ENCODE measurements at regions not wholly inside any gene's neighbourhood (a gene's known extent, or its start where the extent isn't known, plus 50 kb on each side); places are given as distances from the start of the nearest gene placed in this dataset.
"Not testable (repeated sequence)": the region's sequence is repeated elsewhere in the genome, so short reads cannot be mapped to it uniquely, and the experiment has no call there.

DNA sequence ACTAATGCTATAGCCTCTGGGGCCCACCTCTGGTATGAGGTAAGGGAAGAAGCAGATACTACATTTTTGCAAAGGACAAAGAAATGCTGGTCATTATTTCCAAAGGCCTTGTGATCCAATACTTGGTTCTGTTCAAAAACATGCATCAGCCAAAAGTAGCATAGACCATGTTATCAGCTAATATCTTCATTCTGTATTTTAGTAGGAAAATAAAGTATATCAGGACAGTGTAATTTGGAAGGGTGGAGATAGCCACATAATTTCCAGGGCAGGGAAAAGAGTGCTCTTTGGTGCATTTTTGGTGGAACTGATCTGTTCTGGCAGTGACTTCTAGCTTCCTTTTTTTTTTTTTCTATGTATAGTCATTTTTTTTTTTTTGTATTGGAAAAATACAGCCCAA is 258.0 kb upstream of the SOX4 start:
- no peak for DNase-seq

DNA sequence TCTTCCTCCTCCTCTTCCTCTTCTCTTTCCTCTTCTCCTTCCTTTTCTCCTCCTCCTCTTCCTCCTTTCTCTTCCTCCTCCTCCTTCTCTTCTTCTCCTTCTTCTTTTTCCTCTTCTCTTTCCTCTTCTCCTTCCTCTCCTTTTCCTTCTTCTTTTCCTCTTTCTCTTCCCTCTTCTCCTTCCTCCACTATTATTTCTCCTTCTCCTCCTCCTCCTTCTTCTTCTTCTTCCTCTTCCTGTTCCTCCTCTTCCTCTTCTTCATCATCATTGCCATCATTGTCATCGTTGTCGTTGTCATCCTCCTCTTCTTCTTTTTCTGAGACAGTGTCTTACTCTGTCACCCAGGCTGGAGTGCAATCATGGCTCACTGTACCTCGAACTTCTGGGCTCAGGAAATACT is 256.3 kb upstream of the SOX4 start:
- no peak for DNase-seq

DNA sequence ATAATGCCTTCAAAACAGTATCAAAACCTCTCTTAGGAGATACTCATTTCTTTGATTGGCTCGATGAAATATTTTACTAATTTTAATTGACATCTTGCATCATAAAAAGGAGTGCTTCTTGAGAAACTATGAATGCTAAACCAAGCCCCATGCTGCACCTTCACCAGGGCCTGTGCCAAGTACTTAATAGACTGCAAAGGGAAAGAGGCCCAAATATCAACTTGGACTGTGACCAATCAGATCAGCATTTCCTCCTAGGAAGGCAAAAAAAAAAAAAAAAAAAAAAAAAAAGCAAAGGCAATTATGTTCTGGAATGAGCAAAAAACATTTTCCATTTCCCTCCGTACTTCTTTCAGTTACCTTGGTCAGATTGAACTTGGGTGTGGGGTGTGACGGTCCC is 253.0 kb upstream of the SOX4 start:
- no peak for DNase-seq

DNA sequence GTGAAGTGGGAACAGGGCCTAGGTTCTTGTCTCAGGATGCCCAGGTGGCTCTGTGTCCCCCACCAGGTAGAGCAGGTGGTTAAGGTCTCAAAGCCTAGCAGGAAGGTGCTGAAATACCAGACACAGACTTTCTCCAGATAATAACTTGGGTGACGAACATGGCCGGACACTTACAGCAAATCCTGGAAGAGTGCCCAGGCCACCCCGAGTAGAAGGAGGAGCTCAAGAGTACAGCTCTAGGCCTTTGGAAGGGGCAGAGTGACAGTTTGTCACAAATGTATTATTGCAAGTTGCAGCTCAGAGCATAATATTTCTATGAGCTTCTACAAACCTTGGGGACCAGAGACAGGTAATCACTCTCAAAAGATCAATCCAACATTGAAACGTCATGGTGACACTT is 251.6 kb upstream of the SOX4 start:
- no peak for DNase-seq

DNA sequence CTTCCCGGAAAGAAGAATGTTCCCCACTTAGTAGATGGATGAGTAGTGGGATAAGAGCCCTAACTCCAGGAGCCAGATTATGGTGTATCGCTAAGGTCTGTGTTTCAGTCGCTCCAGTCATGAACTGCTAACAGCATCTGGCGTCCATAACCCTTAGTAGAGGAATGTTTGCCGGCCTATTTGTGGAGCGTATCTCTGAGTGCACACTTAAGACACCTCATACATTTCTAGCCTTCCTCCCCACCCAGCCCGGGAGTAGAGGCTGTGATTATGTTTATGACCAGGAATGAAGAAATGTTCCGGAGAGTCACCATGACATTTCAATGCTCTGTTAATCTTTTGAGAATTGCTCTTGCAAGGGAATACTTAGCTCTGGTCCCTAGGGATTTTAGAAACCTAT is 251.1 kb upstream of the SOX4 start:
- no peak for DNase-seq

DNA sequence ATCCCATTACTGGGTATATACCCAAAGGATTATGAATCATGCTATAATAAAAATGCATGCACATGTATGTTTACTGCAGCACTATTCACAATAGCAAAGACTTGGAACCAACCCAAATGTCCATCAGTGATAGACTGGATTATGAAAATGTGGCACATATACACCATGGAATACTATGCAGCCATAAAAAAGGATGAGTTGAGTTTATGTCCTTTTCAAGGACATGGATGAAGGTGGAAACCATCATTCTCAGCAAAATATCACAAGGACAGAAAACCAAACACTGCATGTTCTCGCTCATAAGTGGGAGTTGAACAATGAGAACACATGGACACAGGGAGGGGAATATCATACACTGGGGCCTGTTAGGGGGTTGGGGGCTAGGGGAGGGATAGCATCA is 247.8 kb upstream of the SOX4 start:
- not testable (repeated sequence) for DNase-seq

DNA sequence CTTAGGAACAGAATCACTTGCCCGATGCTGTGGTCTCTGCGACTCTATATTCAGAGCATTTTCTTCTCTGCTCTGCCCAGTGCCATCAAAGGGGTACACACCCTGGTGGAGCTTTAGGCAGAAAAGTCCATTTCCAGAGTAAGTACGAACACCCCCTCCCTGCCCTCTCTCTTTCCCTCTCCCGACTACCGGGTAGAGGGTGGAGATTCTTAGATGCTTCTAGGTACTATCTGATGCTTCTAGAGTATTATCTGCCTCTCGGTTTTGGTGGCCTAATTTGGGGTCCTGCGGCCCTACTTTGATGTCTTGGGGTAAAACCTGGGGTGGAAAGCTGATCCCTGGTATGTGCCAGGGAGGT is 245.4 kb upstream of the SOX4 start:
- DNase-seq, result no peak

DNA sequence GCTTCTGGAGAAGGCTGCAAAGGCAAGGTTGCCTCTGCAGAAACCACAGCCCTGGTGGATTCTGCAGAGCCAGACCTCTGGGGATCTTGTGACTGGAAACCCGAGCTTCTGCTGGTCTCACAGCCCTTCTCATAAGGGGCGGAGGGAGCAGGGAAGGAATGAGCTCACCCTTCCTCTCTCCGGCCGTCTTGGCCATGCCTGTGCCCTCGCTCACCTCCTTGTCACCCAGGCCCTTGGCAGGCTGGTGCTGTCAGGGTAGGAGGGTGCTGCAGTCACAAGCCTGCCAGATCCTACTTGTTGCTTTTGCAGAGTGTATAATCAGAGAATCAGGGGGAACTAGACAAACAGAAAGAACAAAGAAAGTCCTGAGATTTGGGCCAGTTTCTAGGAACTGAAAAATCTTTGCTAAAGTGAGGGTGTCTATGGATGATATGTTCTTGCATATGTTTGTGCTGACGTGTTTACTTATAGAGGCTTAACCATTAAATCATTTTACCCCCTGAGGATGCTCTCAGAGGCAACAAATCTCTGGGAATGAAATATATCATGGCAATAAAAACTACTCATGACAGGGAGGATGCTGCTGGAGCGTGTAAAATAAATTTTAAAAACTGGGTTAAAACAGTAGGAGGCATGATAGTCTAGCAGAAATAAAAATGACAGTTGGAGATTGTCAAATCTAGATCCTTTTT is 244.9 kb upstream of the SOX4 start:
- peak; percentile 29 for DNase-seq

DNA sequence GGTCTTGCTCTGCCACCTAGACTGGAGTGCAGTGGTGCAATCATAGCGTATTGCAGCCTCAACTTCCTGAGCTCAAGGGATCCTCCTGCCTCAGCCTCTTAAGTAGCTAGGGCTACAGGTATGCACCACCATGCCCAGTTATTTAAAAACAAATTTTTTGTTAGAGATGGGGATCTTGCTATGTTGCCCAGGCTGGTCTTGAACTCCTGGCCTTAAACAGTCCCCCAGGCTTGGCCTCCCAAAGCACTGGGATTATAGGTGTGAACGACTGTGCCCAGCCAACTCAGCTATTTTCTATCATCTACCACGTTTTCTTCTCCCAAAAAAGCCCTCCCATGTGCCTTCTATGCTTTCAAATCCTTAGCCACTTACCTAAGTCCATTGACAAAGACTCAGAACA is 243.7 kb upstream of the SOX4 start:
- DNase-seq, result no peak

DNA sequence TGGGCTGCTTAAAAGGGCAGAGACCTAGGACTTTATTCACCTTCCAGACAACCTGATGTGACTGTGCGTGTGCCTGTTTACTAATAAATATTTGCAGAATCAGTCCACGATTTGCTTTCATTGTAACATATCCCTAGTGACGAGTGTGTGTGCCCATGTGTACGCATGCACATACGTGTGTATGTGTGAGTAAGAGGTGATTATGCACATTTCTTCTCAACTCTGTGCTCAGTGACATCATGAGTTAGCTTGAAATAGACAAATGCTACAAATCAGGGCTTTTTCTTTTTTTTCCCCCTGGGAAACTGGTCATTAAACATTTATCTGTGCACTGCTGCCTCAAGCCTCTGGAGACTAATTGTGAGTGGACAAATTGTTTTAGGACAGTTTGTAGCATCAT is 242.6 kb upstream of the SOX4 start:
- DNase-seq, result no peak

DNA sequence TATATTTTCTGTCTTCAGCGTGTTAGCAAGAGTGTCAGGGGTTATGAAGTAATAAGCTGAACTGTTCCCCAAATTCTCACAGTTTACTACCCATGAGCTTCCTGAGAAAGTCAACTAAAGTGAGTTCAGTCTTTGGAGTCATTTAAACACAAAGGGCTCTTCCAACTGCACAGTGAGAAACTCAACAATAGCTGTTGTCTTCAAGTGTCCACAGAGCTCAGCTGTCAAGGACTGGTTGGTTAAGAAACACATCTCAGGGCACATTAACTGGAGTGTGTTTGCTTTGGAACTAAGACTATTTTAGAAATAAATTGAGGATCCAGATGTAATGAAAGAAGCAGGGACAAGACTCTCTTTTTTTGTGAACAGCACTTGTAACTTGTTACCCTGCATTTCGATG is 241.4 kb upstream of the SOX4 start:
- no peak for DNase-seq

DNA sequence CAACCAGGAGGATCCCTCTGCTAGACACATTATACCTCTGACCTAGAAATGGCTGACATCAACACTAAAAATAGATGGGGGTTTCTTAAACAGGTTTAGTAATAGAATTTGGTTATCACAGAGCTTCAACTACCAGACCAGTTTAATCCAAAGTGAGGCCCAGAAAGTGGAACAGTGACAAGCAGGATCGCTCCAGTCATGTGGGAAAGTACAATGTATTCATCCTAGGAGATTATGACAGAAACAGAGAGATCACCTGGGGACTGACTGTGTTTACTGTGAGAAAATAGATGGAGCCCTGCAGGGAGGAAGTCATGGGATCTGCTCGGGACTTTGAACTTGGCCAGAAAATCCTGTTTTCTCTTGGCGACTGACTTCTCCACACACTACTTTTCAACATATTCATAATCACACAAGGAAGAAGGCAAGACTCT is 238.7 kb upstream of the SOX4 start:
- DNase-seq, result no peak

DNA sequence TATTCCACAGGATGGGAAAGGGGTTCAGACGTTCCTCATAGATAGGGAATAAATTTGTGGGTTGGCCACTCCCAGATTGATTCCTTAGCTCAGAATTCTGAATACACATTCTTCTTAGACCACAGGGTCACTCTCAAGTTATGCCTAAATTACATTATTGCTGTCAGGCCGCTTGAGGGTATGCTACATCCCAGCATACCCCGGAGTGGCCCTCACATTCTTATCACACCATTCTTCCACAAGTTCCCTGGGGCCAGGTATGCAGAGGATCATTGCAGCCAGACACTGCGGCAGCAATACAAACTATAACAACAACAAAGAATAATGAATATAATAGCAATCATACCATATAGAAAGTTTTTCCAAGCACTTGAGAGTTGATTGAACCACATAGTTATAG is 237.9 kb upstream of the SOX4 start:
- no peak for DNase-seq

DNA sequence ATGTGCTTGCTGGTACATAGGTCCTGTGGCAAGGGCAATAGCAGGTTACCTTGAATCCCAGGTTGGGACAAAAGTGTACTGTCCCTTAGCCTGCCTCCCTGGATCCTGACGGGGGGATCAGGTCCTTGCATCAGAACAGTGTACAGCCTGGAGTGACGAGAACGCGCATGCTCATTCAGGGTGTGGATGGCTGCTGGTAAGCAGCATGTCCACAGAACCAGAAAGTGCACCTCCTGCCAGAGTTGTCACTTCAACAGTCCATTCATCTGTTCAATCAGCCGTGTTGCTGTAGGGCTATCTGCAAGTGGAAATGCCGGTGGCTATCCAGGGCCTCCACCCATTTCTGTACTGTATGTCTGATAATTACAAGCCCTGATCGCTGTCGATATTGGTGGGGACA is 236.3 kb upstream of the SOX4 start:
- no peak for DNase-seq

DNA sequence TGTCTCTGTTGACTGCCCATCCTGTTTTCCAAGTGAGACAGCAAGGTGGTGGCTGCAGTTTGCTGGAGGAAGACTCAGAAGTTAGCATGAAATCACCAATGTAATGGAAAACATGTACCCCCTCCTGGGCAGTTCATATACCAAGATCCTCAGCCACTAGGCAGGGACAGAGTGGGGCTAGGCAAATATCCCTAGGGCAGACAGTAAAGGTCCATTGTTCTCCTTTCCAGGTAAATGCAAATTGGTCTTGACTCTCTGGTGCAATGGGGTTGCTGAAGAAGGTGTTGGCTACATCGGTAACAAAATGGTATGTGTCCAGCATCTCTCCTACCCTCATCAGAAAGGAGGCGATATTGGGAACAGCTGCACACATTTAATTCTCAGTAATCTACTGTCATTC is 233.6 kb upstream of the SOX4 start:
- DNase-seq, result no peak

DNA sequence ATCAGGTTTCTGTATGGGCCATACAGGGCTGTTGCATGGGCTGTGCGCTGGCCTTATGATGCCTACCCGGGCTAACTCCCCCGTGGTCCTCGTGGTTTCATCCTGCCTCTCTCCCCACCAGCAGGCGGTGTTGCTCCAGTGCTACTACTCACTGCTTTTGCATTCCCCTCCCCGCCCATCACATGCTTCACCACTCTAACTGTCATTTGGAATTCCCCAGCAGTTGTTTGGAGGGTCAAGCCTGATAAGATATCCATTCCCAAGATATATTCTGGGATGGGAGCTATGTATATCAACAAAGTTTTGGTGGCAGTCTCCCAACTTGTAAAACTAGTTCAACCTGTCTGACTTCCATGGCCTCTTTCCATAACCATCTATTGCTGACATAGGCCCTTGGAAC is 233.2 kb upstream of the SOX4 start:
- DNase-seq, result no peak

DNA sequence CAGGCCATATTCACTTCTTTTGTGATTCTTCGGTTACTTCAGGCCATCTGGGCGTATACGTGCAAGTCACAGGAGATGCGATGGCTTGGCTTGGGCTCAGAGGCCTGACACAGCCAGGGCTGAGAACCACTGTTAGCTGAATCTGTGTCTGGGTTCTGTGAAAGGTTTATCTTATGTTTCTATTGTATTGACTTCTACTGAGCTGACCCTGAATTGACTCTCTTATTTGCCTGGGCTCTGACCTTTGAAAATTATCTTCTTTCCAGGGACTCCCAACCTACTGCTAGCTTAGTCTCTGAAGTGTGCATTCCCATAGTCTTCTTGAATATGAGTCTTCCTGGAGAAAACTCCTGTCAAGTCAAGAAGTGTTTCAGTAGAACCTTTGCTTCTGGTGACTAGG is 226.4 kb upstream of the SOX4 start:
- DNase-seq, result no peak

DNA sequence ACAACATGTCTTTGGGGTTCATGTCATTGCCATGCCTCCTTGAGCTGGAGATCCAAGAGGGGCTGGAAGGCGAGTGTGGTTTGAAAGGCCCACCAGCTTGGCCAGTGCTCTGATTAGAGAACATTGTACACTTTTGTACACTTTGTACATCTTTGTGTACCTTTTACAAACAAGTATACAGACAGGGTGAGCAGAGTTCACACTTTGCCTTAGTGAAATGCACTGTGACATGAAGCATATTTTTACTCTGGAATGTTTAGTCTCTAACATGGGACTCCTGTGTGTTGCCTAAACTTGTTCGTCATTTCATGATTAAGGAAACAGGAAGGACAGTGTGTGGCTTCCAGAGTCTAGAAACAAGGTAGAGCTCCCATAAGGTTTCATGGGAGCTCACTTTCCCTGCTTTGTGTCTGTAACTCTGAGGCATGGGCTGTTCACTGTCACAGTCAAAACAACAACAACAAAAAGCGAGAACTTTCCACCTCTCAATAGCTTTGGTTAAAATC is 225.8 kb upstream of the SOX4 start:
- DNase-seq, result no peak

DNA sequence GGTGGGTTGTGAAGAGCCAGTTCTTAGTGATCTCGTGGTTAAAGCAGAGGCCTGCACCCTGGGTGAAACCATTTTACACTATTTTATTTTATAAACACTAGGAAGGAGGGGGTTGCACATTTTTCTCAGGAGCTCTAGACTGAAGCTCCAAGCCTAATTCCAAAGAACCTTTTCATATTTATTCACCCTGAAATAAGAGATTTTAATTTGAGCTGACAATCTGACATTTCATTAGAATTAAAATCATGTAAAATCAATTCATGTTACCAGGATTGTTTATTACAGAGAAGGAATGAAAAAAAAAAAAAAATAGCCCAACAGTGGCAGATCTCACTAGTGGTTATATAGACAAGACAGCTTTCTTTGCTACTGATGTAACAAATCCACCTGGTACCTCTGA is 222.5 kb upstream of the SOX4 start:
- DNase-seq, result no peak

DNA sequence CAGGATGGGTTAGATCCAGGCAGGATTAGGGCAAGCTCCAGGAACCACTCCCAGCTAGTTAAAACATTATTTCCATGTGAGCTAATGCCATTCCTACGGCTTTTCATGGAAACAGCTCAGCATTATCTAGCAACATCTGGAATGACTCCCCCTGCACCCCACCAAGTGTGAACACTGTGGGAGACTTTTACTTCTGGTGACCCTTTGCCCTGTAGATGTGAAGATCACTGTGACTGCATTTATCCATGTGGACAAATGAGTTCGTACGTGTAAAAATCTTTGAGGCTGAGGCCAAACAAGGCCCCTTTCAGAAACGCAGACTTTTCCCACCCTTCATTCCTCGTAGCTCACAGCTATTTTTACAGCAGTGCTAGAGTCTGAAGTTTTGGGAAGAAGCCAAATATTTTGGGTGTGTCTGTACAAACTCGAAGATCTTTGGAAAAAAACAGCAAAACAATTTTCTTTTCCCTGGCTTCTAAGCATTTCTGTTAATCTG is 221.8 kb upstream of the SOX4 start:
- DNase-seq, result no peak

DNA sequence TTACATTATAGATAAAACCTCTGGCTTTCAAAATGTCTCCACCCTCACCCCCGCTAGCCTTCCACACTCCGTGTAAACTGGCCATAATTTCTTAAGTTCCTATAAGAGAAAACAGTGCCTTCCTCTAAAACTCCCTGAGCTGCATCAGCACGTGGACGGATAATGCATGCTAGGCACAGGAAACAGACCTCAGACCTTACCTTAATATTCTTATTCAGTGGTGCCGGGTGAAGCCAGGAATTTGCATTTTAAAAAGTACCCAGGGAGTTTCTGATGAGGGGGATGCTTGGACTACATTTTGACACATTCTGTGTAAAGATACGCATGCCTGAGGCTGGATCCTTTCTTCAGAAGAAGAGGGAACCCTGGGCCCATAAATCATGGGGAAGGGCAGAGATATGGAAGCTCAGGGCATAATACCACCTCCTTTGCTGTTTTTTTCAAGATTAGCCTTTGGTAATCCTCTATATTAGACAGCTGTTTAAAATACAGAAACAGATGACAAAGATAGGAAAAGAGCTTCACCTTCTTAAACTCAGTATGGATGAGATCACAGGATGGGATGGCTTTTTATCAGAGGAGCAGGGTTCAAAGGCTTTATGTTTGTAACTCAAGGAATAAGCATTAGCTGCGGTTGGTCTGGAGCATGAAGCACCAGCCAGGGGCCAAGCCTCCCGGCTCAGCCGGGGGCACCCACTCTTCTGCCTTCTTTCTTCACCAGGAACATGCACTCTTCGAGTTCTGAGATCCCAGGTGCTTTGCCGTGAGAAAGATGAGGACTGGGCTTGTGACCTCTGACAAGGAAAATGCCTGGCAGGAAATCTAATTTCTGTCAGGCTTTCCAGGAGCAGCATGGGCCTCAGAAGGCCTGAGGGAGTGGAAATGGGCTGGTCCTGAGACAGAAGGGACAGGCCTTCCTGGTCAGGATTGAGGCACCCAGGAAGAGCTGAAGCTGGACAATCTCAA is 218.1 kb upstream of the SOX4 start:
- no peak for DNase-seq

DNA sequence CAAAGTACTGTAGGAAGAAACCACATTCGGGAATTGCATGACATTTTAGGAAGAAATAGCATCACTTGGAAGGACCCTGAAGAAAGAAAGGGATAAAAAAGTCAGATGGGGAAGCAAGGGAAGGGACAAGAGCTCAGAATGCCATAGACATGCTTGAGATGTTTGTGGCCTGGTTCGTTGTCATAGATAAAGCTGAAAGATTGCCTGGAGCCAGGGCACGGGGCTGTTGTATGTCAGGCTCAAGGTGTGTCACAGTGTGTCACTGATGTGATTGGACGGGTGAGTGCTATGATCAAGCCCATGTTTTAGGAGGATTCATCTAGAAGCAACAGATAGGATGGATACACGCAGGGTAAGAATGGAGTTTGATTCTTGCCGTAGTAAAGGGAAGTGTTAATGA is 216.2 kb upstream of the SOX4 start:
- DNase-seq, result no peak

DNA sequence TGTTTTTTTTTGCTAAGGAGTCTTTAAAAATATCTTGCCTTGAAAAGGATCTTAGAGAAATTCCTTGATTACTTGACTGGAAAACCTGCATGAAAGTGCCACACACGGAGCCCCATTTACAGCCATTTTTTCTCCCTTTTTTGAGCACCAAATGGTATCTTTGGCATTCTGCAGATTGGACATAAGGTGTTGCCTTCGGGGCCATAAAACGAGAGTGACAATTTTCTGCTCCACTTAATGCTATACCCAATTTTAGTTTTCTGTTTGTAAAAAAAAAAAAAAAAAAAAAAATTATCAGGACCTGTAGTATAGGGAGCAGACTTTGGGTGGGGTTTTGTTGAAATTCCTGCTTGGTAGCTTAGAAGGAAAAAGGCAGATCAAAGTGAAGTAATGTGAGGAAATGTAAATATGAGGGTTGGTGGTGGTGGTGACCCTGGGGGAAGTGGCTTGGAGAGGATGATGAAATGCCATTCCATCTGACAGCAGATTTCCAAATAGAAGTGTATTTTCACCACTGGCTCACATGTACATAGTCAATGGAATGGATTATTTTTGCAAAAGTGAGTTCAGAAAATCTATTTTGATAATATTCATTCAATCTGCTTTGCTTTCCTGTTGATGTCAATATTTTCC is 212.1 kb upstream of the SOX4 start:
- DNase-seq, result peak; percentile 81

Data from MV-4-11 (cell line).